Stimulated activated CD4-positive, alpha-beta T cell treated with anti-CD3 and anti-CD28 coated beads, Interleukin-1b, Interleukin-23, amount 100 ng/mL, for 4 hours (primary cell): ENCODE measurements at regions not wholly inside any gene's neighbourhood (a gene's known extent, or its start where the extent isn't known, plus 50 kb on each side); places are given as distances from the start of the nearest gene placed in this dataset.
"Not testable (repeated sequence)": the region's sequence is repeated elsewhere in the genome, so short reads cannot be mapped to it uniquely, and the experiment has no call there.

ENCODE experiments used
- DNase-seq, 2 donors: peaks; one replicate each; pipeline ENCODE4 v3.0.0-alpha.2; 2020; ENCODE audit warnings: low read depth in 2 of 2

- DNase-seq: no peak
Measured at GRCh38 chr1:166391279-166392066, 224.7 kb upstream of the FAM78B start.

GRCh38 chr1:166395729-166396128 lies 228.9 kb upstream of the FAM78B start:
- no peak for DNase-seq

GRCh38 chr1:166409253-166410082 lies 242.7 kb upstream of the FAM78B start:
- DNase-seq: not testable (repeated sequence)

- no peak for DNase-seq
Measured at GRCh38 chr1:166410083-166410385, 243.2 kb upstream of the FAM78B start.

GRCh38 chr1:166416831-166417230 lies 250.0 kb upstream of the FAM78B start:
- DNase-seq: not testable (repeated sequence)

GRCh38 chr1:166418344-166418933 lies 251.6 kb upstream of the FAM78B start:
- DNase-seq: no peak

GRCh38 chr1:166422586-166422985 lies 255.8 kb upstream of the FAM78B start:
- DNase-seq: not testable (repeated sequence)

GRCh38 chr1:166432655-166433054 lies 265.9 kb upstream of the FAM78B start:
- no peak for DNase-seq

- DNase-seq: not testable (repeated sequence)
Measured at GRCh38 chr1:166433404-166434304, 266.9 kb upstream of the FAM78B start.

- DNase-seq: no peak
Measured at GRCh38 chr1:166457700-166458099, 290.9 kb upstream of the FAM78B start.

GRCh38 chr1:166464333-166464732 lies 297.5 kb upstream of the FAM78B start:
- DNase-seq: no peak

GRCh38 chr1:166470014-166470413 lies 303.2 kb upstream of the FAM78B start:
- DNase-seq: no peak

- DNase-seq: no peak
Measured at GRCh38 chr1:166470441-166470840, 303.6 kb upstream of the FAM78B start.

- no peak for DNase-seq
Measured at GRCh38 chr1:166471359-166471758, 304.6 kb upstream of the FAM78B start.

GRCh38 chr1:166479052-166479631 lies 312.3 kb upstream of the FAM78B start:
- DNase-seq: peak; percentile 3 to 29

- DNase-seq: no peak
Measured at GRCh38 chr1:166484471-166484870, 317.7 kb upstream of the FAM78B start.

- DNase-seq: no peak
Measured at GRCh38 chr1:166484871-166485270, 318.1 kb upstream of the FAM78B start.

- no peak for DNase-seq
Measured at GRCh38 chr1:166485620-166486019, 318.8 kb upstream of the FAM78B start.

GRCh38 chr1:166488327-166488726 lies 321.5 kb upstream of the FAM78B start:
- DNase-seq: no peak

GRCh38 chr1:166489356-166489669 lies 322.5 kb upstream of the FAM78B start:
- no peak for DNase-seq

GRCh38 chr1:166489670-166490436 lies 323.1 kb upstream of the FAM78B start:
- DNase-seq: peak; percentile 18 to 37
